HUES6 (cell line): ENCODE measurements at regions not wholly inside any gene's neighbourhood (a gene's known extent, or its start where the extent isn't known, plus 50 kb on each side); places are given as distances from the start of the nearest gene placed in this dataset.

Experiments used
- H3K27ac ChIP-seq: 2 replicates; pipeline ENCODE4 v1.7.0; 2013; ENCODE audit warnings: low read depth, mild to moderate bottlenecking, low read length, inconsistent platforms
- H3K27me3 ChIP-seq: 2 replicates; pipeline ENCODE4 v1.6.1; 2013; ENCODE audit warnings: low read length; ENCODE audit not compliant: control insufficient read depth, insufficient read depth
- H3K36me3 ChIP-seq: 2 replicates; pipeline ENCODE4 v1.6.1; 2013; ENCODE audit warnings: low read length; ENCODE audit not compliant: control insufficient read depth, insufficient read depth
- H3K4me1 ChIP-seq: 2 replicates; pipeline ENCODE4 v1.6.1; 2013; ENCODE audit warnings: low read length; ENCODE audit not compliant: control insufficient read depth, insufficient read depth
- H3K4me3 ChIP-seq: 2 replicates; pipeline ENCODE4 v1.5.1; 2013; ENCODE audit warnings: low read depth, low read length
- H3K9ac ChIP-seq: one replicate; pipeline ENCODE4 v1.6.1; 2013; ENCODE audit warnings: mild to moderate bottlenecking, low read length
- H3K9me3 ChIP-seq: 2 replicates; pipeline ENCODE4 v1.6.1; 2013; ENCODE audit warnings: low read depth, low read length; ENCODE audit not compliant: control insufficient read depth, insufficient read depth

GRCh38 chr13:24099490-24099889 is 61.0 kb upstream of the SPATA13 start:
- Histone ChIP-seq H3K4me1 (no peaks in the 10 kb centered on the region; the same call in 1 of the 2 replicates), H3K27me3 (no peaks in the 10 kb centered on the region), H3K4me3 (no peak overlapping the region), H3K9ac (no peak overlapping the region), H3K9me3 (peaks cover 8% of the 10 kb centered on the region; the same call in 1 of the 2 replicates), H3K36me3 (no peaks in the 10 kb centered on the region), H3K27ac (no peak overlapping the region)

- H3K4me1 ChIP-seq: no peaks in the 10 kb centered on the region; the same call in 1 of the 2 replicates
- H3K36me3 ChIP-seq: no peaks in the 10 kb centered on the region
- H3K27ac ChIP-seq: no peak overlapping the region
- no peak overlapping the region for H3K4me3 ChIP-seq
- no peaks in the 10 kb centered on the region for H3K27me3 ChIP-seq
- no peak overlapping the region for H3K9ac ChIP-seq
- peaks cover 8% of the 10 kb centered on the region; the same call in 1 of the 2 replicates for H3K9me3 ChIP-seq
Measured at GRCh38 chr13:24100188-24100587, 60.3 kb upstream of the SPATA13 start.

GRCh38 chr13:24103782-24104372 is 56.6 kb upstream of the SPATA13 start:
- Histone ChIP-seq H3K27ac (no peak overlapping the region), H3K4me3 (no peak overlapping the region), H3K4me1 (peaks cover 5% of the 10 kb centered on the region; the same call in 1 of the 2 replicates)

DNA sequence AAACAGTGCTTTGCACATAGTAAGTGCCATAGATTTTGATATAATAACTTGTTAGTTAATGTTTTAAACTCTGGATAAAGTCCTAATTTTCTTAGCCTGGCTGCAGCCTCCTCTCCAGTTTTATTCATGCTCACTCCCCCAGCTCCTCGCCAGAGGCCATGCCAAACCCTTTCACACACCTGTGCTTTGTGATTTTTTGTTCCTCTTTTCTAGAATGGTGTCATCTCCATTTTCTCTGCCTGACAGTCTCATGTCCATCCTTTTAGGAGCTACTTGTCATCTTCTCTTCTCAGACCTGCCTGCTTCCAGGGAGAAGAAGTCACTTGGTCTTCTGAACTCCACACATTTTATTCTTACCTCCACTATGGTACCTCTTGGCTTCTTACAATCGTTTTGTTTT is 55.8 kb upstream of the SPATA13 start:
- Histone ChIP-seq H3K9ac (no peak overlapping the region), H3K27me3 (no peaks in the 10 kb centered on the region), H3K36me3 (no peaks in the 10 kb centered on the region), H3K27ac (no peak overlapping the region), H3K4me3 (no peak overlapping the region), H3K4me1 (peaks cover 5% of the 10 kb centered on the region; the same call in 1 of the 2 replicates), H3K9me3 (no peaks in the 10 kb centered on the region)

More at GRCh38 chr13:24103782-24104372, 56.6 kb upstream of the SPATA13 start:
- no peaks in the 10 kb centered on the region for H3K9me3 ChIP-seq
- H3K9ac ChIP-seq: no peak overlapping the region
- H3K36me3 ChIP-seq: no peaks in the 10 kb centered on the region
- no peaks in the 10 kb centered on the region for H3K27me3 ChIP-seq

DNA sequence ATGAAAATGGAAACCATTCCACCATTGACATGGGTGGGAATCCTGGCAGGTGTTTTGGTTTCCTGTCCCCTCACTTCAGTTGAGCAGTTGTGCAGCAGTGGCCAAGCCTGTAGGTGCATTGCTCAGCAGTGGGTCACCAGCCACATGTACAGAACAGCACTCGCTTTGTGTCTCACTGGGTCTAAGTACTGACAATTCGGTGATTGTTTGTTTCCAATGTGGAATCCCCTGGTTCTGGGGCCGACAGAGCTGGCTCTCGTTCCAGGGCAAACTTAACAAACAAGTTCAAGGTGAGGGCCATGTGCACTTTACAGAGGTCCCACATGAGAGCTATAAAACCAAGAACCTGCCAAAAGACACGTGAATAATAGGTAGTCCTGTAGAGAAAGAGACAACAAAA is 54.1 kb upstream of the SPATA13 start:
- Histone ChIP-seq H3K27ac (no peak overlapping the region), H3K27me3 (no peaks in the 10 kb centered on the region), H3K4me3 (no peak overlapping the region), H3K36me3 (no peaks in the 10 kb centered on the region), H3K9ac (no peak overlapping the region), H3K4me1 (peaks cover 5% of the 10 kb centered on the region; the same call in 1 of the 2 replicates), H3K9me3 (no peaks in the 10 kb centered on the region)

DNA sequence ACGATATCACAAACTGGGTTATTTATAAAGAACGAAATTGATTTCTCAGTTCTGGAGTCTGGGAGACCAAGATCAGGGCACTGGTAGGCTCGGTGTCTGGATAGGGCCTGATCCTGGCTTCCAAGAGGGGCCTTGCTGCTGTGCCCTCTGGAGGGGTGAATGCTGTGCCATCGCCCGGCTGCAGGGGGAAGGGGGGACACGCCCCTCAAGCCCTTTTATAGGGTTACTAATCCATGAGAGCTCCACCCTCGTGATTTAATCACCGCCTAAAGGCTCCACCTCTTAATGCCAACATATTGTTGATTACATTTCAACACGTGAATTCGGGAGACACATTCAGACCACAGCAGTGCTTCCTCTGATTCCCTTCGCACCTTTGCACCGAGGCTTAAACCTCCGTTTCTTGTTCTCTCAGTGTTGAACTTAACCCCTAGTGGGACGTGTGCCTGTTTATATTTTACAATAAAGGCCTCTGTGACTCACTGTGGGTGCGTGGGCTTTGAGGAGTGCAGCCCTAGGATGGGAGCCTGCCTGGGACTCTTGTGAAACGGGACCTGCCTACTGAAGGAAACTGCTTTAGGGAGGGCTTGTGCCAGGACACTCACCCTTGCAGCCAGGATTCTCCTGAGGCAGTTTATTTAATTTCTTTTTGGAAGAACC is 52.4 kb upstream of the SPATA13 start:
- Histone ChIP-seq H3K27me3 (no peaks in the 10 kb centered on the region), H3K9me3 (no peaks in the 10 kb centered on the region), H3K36me3 (no peaks in the 10 kb centered on the region), H3K4me3 (no peak overlapping the region), H3K27ac (no peak overlapping the region), H3K9ac (no peak overlapping the region), H3K4me1 (peaks cover 5% of the 10 kb centered on the region; the same call in 1 of the 2 replicates)

DNA sequence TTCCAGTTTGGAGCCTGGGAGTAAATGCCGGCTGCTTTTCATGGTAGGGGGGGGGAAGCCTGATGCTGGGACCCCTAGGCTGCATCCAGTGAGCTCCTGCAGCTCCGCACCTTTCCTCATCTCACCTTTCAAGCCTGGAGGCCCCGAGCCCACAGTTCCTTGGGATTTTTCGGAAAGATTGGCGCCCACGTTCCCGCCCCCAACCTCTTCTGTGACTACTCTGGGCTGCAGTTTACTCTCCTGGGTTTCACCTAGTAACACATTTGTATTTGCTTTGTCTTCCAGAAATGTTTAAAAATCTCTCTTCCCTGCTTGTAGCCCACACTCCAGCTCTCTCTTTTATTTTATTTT is 51.9 kb upstream of the SPATA13 start:
- no peak overlapping the region for H3K9ac ChIP-seq
- H3K27ac ChIP-seq: no peak overlapping the region
- no peaks in the 10 kb centered on the region for H3K36me3 ChIP-seq
- no peaks in the 10 kb centered on the region for H3K27me3 ChIP-seq
- no peak overlapping the region for H3K4me3 ChIP-seq
- no peaks in the 10 kb centered on the region for H3K9me3 ChIP-seq
- peaks cover 5% of the 10 kb centered on the region; the same call in 1 of the 2 replicates for H3K4me1 ChIP-seq

DNA sequence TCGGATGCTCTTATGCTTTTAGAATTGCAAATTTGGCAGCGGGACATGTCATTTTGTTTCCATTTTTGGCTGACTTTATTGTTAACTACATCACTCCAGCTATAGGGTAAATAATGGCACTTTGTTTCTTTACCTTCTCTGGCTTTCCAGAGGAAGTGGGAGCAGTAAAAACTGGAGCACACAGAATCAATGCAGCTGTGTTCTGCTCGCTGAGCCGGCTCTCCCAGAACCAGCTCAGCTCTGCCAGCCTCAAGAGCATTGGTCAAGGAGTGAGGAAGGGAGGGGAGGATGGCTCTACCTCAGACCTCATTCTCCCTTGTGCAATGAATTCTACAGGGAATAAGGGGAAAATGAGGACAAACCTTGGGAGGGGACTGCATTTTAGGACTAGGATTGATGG is 50.5 kb upstream of the SPATA13 start:
- Histone ChIP-seq H3K27ac (no peak overlapping the region), H3K4me3 (no peak overlapping the region), H3K36me3 (no peaks in the 10 kb centered on the region), H3K4me1 (peaks cover 5% of the 10 kb centered on the region; the same call in 1 of the 2 replicates), H3K9ac (no peak overlapping the region), H3K9me3 (no peaks in the 10 kb centered on the region), H3K27me3 (no peaks in the 10 kb centered on the region)
